DMS114 treated with DMSO at 0.1 percent for 48 hours (cell line): ENCODE measurements at regions not wholly inside any gene's neighbourhood (a gene's known extent, or its start where the extent isn't known, plus 50 kb on each side); places are given as distances from the start of the nearest gene placed in this dataset.

Source experiments
- DNase-seq: peaks from one replicate; lab custom pipeline; 2025; ENCODE audit not compliant: unreplicated experiment; lab: John Stamatoyannopoulos, UW

DNA sequence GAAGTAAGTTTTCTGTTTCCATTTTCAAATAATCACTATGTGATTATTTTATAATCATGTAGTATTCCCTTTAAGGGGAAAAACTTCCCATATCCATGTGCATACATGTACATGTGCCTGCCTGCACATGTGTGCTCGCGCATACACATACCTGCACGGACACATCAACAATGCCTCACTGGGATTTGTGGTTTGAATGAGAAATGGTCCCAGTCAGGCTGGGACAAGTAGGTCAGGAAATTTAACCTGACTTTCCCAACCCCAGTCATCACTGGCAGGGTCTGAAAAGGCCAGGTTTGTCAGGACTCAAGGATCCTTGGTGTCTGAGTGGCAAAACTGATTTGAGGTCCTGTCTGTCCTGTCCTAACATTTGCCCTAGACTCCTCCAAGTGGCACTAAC, 109.3 kb upstream of the MRPS22 start:
- no peak for DNase-seq

DNA sequence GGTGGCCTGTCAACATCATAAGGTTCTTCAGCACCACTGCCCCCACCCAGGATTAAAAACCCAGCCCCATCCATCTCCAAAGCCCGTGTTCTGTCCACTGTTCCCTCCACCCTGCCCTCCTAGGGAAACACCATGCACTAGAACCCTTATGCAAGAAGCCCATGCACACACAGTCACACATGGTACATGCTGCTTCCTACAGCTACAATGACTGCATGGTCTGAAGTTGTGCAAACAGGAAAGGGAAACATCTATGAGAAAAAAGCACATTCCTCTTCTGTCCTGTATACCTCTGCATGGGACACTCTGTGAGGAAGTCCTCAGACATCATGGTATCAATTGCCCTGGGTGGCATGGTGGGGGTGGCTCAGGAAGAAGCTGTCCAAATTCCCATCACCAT, 108.6 kb upstream of the MRPS22 start:
- no peak for DNase-seq

- no peak for DNase-seq
Observed at GRCh38 chr3:139236336-139236735, 107.5 kb upstream of the MRPS22 start.

- no peak for DNase-seq
Observed at GRCh38 chr3:139238281-139239030, 105.4 kb upstream of the MRPS22 start.

DNA sequence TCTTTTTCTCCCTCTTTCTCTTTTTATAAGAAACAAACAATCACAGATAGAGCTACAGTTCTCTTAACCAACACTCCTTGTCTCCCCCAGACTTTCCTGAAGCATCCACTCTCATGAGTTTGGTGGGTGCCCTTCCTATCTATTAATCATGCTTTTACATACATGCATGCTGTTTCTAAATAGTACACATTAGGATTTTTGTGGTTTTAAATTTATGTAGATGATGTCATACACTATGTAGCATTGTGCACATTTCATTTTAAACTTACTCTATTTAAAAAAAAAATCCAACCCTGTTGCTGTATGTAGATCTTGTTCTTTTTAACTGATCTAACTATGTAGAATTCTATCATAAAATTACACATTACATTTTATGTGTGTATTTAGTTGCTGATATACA, 104.3 kb upstream of the MRPS22 start:
- no peak for DNase-seq

GRCh38 chr3:139241783-139242182, 102.0 kb upstream of the MRPS22 start:
- no peak for DNase-seq

- DNase-seq: no peak
Observed at GRCh38 chr3:139243710-139244109, 100.1 kb upstream of the MRPS22 start.

- DNase-seq: no peak
Observed at GRCh38 chr3:139248593-139249255, 95.1 kb upstream of the MRPS22 start.

GRCh38 chr3:139251529-139251928, 92.3 kb upstream of the MRPS22 start:
- DNase-seq: no peak

DNA sequence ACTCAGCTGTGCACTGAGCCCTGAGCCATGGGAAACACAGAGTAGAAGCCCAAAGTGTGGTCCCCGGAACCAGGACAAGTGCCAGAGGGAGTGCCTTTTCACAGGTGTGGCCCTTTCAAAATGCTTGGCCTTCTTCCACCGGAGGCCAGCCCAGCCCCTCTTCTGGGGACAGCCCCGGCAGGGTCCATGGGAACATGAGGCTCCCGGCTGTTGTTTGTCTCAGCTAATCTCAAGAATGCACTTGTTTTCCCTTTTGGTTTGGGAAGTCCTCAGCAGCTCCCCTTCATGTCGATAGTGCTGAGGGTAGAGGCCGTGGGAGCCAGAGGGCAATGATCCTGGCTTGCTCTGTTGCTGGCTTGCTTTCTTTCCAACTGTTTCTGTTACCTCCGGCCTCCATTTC, 91.1 kb upstream of the MRPS22 start:
- no peak for DNase-seq

- DNase-seq: no peak
Observed at GRCh38 chr3:139258276-139258675, 85.5 kb upstream of the MRPS22 start.

GRCh38 chr3:139259398-139259797, 84.4 kb upstream of the MRPS22 start:
- no peak for DNase-seq

- DNase-seq: no peak
Observed at GRCh38 chr3:139260041-139260486, 83.8 kb upstream of the MRPS22 start.

GRCh38 chr3:139260793-139261736, 82.8 kb upstream of the MRPS22 start:
- no peak for DNase-seq

GRCh38 chr3:139261754-139262586, 81.8 kb upstream of the MRPS22 start:
- DNase-seq: no peak

DNA sequence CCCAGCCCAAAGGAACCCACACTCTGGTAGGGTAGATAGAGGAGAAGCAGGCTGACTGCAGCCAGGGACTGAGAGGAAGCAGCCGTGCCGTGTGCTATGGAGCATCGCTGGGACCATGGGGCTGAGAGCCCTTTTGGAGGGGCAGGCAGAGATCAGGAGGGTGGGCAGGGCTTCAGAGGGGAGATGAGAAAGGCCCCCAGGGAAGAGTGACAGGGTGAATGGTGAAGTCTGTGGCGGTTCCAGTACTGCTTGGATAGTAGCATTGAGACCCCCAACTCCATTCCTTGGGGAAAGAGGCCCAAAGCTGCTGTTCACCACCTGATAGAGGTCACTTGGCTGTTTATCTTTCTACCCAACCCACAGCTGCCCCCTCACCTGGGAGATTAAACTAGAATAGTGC, 80.0 kb upstream of the MRPS22 start:
- DNase-seq: no peak

DNA sequence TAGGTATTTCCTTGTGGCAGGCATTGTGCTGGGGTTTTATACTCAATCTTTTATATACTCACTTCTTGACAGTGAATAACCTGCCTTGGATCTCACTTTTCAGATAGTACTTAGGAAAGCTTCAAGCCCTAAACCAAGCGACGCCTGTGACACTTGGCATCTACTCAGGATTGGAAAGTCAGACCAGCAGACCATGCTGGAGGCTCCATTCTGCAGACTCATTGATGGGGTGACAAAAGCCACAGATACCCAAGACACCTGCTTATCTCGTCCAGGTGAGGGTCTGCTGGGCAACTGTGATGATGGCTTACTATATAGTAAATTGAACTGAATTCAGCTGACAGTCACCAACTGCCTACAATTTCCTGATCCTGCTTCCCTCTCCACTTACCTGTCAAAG, 79.4 kb upstream of the MRPS22 start:
- DNase-seq: no peak

- DNase-seq: no peak
Observed at GRCh38 chr3:139265131-139266016, 78.4 kb upstream of the MRPS22 start.

DNA sequence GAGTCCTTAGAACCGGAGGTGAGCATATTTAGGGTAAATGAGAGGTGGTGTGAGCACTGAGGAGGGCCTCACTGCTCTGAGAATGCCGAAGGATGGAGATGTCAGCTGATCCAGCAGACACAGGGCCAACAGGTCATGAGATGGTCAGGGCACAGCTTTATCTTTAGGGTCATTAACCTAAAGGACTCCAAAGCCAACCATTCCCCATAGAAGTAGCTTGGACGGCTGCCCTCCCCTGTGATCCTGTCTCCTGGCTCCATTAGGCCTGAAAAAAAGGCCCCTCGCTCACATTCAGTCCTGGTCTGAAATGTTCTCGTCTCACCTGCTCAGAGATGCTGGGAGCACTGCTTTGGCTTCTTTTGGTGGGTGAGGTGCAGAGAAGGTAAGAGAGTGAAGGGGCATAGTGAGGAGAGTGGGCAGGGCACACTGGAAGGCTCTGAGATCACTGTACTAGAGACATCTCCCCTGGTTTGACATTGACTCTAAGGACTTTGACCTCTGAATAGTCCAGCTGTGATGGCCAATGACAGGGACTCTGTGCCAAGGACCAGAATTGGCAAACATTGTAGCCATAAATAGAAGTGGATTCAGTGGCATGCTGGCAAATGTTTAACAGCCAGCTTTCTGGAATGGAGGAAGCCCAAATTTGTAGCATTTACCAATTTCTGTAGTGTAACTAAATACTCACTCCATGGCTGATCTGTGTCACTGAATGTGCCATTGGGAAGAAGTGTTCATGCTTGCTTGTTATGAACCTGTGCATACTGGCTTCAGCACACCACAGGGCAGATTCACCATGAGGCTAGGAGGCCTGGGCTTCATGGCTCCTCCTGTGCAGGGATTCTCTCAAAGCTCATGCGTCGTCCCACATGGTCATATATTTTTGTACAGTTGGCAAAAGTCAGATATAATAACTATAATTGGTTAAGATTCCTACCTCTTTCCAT, 76.2 kb upstream of the MRPS22 start:
- no peak for DNase-seq
